ENCODE measurements at regions not wholly inside any gene's neighbourhood (a gene's known extent, or its start where the extent isn't known, plus 50 kb on each side); places are given as distances from the start of the nearest gene placed in this dataset.

DNA sequence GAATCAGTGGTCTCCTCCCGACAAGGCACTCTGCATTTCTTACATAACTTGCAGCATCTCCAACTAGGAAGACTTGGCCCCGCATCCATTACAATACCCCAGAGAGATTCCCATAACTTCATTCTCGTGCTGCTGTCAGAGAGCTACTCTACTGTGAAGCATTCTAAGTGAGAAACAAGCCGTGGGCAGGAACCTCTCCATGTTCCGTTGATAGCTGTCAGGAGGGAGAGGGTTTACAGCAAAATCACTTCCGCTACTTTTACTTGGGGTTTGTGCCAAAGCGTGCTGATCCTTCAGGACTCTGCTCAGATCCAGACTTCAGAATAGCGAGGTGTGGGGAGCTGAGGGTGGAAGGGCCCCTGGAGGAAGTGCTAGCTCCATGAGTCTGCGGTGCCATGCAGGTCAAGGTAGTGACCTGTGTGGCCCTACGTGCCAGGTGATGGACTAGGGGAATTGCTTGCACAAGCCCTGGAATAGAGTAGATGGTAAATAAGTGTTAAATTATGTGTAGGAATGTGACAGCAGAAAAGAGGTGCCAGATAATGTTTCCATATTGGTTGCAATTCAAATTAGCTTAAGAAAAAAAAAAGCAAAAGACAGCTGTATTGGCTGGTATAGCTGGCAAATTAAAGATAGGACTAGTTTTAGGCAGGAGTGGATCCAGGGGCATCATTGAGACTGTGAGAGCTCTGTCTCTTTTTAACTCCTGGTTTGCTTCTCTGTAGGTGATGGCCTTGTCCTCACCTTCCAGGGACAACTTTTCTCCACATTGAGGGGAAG is 358.5 kb upstream of the ERCC4 start:
- TF ChIP-seq SNRNP70 (IDR thresholded peaks at IDR 0.05; ENCODE audit: low read depth, low read length) = no peak
- no peak for TF ChIP-seq GABPA (IDR thresholded peaks at IDR 0.05; ENCODE audit: low read depth, low read length)
- no peak for TF ChIP-seq GABPA (CRISPR knock-in tag; IDR thresholded peaks at IDR 0.05; ENCODE audit: low read depth)
- TF ChIP-seq PRPF4 (IDR thresholded peaks at IDR 0.05; ENCODE audit: low read depth, low read length, poor library complexity, severe bottlenecking) = no peak
- no peak for TF ChIP-seq BHLHE40 (IDR thresholded peaks at IDR 0.05; ENCODE audit: low read length)
- TF ChIP-seq, protein P1, sequence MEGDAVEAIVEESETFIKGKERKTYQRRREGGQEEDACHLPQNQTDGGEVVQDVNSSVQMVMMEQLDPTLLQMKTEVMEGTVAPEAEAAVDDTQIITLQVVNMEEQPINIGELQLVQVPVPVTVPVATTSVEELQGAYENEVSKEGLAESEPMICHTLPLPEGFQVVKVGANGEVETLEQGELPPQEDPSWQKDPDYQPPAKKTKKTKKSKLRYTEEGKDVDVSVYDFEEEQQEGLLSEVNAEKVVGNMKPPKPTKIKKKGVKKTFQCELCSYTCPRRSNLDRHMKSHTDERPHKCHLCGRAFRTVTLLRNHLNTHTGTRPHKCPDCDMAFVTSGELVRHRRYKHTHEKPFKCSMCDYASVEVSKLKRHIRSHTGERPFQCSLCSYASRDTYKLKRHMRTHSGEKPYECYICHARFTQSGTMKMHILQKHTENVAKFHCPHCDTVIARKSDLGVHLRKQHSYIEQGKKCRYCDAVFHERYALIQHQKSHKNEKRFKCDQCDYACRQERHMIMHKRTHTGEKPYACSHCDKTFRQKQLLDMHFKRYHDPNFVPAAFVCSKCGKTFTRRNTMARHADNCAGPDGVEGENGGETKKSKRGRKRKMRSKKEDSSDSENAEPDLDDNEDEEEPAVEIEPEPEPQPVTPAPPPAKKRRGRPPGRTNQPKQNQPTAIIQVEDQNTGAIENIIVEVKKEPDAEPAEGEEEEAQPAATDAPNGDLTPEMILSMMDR (CRISPR knock-in tag; IDR thresholded peaks at IDR 0.05) = no peak
- TF ChIP-seq, protein P2, sequence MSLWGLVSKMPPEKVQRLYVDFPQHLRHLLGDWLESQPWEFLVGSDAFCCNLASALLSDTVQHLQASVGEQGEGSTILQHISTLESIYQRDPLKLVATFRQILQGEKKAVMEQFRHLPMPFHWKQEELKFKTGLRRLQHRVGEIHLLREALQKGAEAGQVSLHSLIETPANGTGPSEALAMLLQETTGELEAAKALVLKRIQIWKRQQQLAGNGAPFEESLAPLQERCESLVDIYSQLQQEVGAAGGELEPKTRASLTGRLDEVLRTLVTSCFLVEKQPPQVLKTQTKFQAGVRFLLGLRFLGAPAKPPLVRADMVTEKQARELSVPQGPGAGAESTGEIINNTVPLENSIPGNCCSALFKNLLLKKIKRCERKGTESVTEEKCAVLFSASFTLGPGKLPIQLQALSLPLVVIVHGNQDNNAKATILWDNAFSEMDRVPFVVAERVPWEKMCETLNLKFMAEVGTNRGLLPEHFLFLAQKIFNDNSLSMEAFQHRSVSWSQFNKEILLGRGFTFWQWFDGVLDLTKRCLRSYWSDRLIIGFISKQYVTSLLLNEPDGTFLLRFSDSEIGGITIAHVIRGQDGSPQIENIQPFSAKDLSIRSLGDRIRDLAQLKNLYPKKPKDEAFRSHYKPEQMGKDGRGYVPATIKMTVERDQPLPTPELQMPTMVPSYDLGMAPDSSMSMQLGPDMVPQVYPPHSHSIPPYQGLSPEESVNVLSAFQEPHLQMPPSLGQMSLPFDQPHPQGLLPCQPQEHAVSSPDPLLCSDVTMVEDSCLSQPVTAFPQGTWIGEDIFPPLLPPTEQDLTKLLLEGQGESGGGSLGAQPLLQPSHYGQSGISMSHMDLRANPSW (CRISPR knock-in tag; IDR thresholded peaks at IDR 0.05; ENCODE audit: borderline replicate concordance) = no peak
- TF ChIP-seq POLR2AphosphoS5 (IDR thresholded peaks at IDR 0.05; ENCODE audit: low read depth, low read length) = no peak
- no peak for TF ChIP-seq NR2F2 (IDR thresholded peaks at IDR 0.05; ENCODE audit: borderline replicate concordance, low read depth)
- TF ChIP-seq, protein P3, sequence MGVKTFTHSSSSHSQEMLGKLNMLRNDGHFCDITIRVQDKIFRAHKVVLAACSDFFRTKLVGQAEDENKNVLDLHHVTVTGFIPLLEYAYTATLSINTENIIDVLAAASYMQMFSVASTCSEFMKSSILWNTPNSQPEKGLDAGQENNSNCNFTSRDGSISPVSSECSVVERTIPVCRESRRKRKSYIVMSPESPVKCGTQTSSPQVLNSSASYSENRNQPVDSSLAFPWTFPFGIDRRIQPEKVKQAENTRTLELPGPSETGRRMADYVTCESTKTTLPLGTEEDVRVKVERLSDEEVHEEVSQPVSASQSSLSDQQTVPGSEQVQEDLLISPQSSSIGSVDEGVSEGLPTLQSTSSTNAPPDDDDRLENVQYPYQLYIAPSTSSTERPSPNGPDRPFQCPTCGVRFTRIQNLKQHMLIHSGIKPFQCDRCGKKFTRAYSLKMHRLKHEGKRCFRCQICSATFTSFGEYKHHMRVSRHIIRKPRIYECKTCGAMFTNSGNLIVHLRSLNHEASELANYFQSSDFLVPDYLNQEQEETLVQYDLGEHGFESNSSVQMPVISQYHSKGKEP (CRISPR knock-in tag; IDR thresholded peaks at IDR 0.05) = no peak
- TF ChIP-seq ZNF446 (CRISPR knock-in tag; IDR thresholded peaks at IDR 0.05) = no peak
- no peak for TF ChIP-seq POLR2A (IDR thresholded peaks at IDR 0.05; ENCODE audit: insufficient read depth in 1 of 2, low read depth in 2 of 2, low read length in 2 of 2)
